Breast epithelium (tissue), 4 donors: ENCODE measurements at regions not wholly inside any gene's neighbourhood (a gene's known extent, or its start where the extent isn't known, plus 50 kb on each side); places are given as distances from the start of the nearest gene placed in this dataset.

Source experiments
- DNase-seq, 2 donors: peaks; one replicate each; pipeline ENCODE4 v3.0.0-alpha.2; 2019; ENCODE audit warnings: low spot score in 2 of 2
- H3K27ac ChIP-seq, 2 donors: fragments of 200-600 bp; sonication (generic) in 1 of 2; one replicate each; pipeline ENCODE4 v1.5.1; 2016 to 2019; ENCODE audit warnings: mild to moderate bottlenecking in 1 of 2
- H3K27me3 ChIP-seq, 2 donors: fragments of 200-600 bp; sonication (generic) in 1 of 2; one replicate each; pipeline versions ENCODE4 v1.5.1 to v1.6.0; 2017 to 2019; ENCODE audit warnings: control low read depth in 1 of 2, mild to moderate bottlenecking in 1 of 2
- H3K36me3 ChIP-seq: fragments of 200-600 bp; one replicate; pipeline ENCODE4 v1.5.1; 2019
- H3K4me1 ChIP-seq, 2 donors: fragments of 200-600 bp; sonication (generic); one replicate each; pipeline ENCODE4 v1.5.1; 2016 to 2019; ENCODE audit warnings: control low read depth in 1 of 2
- H3K4me3 ChIP-seq, 3 donors: fragments of 200-600 bp; sonication (generic); 1 replicate in 2 of 3; 2 replicates in 1 of 3; pipeline ENCODE4 v1.5.1; 2016 to 2019; ENCODE audit warnings: mild to moderate bottlenecking in 3 of 3, moderate library complexity in 2 of 3
- H3K9me3 ChIP-seq, 2 donors: fragments of 200-600 bp; sonication (generic) in 1 of 2; one replicate each; pipeline ENCODE4 v1.5.1; 2016 to 2019; ENCODE audit warnings: control low read depth in 1 of 2
- POLR2A ChIP-seq: fragments of 450-650 bp; IDR thresholded peaks from one replicate; pipeline ENCODE4 v1.6.1; 2016; ENCODE audit warnings: antibody characterized with exemption, mild to moderate bottlenecking, moderate library complexity
- POLR2AphosphoS5 ChIP-seq, 3 donors: sonication (generic); formaldehyde crosslinking; IDR thresholded peaks; one replicate each; pipeline ENCODE4 v1.6.1; 2017; ENCODE audit warnings: antibody characterized with exemption in 3 of 3
- intact Hi-C: fragments of 100-400 bp; cut with DNase I; formaldehyde crosslinking; loops from one replicate; pipeline ENCODE4 v1.15.1; 2023; ENCODE audit warnings: low total_unique reads
- TF ChIP-seq, protein P1 (sequence below), 3 donors: fragments of 450-650 bp; IDR thresholded peaks; one replicate each; pipeline ENCODE4 v1.5.1; 2016 to 2017; ENCODE audit warnings: antibody characterized with exemption in 3 of 3, mild to moderate bottlenecking in 3 of 3, moderate library complexity in 3 of 3

DNA sequence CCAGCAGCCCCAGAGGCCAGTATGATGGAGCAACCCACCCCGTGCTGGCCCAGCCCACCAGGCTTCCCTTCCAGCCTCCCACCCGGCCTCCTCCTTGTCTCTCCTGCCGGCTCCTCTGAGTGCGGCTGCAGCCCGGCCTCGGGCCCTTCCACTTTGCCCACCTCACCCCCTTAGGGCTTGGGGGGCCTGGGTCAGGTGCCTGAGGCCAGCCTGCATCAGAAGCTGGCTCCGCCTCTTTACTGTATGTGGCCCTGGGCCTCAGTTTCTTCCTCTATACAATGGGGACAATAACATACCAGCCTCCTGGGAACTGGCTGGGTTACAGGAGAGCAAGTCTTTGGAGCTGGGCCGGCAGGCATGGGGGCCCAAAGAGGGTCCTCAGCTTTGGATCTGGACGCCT is 221.1 kb upstream of the CIBAR2 start:
- Histone ChIP-seq H3K4me3 (no peak overlapping the region), H3K27me3 (no peaks in the 10 kb centered on the region), H3K4me1 (peaks cover 8 to 10% of the 10 kb centered on the region in 2 donors), H3K9me3 (no peaks in the 10 kb centered on the region), H3K27ac (no peak overlapping the region), H3K36me3 (no peaks in the 10 kb centered on the region)
- TF ChIP-seq POLR2A, result no peak
- TF ChIP-seq, protein P1, sequence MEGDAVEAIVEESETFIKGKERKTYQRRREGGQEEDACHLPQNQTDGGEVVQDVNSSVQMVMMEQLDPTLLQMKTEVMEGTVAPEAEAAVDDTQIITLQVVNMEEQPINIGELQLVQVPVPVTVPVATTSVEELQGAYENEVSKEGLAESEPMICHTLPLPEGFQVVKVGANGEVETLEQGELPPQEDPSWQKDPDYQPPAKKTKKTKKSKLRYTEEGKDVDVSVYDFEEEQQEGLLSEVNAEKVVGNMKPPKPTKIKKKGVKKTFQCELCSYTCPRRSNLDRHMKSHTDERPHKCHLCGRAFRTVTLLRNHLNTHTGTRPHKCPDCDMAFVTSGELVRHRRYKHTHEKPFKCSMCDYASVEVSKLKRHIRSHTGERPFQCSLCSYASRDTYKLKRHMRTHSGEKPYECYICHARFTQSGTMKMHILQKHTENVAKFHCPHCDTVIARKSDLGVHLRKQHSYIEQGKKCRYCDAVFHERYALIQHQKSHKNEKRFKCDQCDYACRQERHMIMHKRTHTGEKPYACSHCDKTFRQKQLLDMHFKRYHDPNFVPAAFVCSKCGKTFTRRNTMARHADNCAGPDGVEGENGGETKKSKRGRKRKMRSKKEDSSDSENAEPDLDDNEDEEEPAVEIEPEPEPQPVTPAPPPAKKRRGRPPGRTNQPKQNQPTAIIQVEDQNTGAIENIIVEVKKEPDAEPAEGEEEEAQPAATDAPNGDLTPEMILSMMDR (IDR thresholded peaks at IDR 0.05), result no peak
- no peak for TF ChIP-seq POLR2AphosphoS5 (IDR thresholded peaks at IDR 0.05)
- no peak for DNase-seq
- intact Hi-C loops, result no loop called here

DNA sequence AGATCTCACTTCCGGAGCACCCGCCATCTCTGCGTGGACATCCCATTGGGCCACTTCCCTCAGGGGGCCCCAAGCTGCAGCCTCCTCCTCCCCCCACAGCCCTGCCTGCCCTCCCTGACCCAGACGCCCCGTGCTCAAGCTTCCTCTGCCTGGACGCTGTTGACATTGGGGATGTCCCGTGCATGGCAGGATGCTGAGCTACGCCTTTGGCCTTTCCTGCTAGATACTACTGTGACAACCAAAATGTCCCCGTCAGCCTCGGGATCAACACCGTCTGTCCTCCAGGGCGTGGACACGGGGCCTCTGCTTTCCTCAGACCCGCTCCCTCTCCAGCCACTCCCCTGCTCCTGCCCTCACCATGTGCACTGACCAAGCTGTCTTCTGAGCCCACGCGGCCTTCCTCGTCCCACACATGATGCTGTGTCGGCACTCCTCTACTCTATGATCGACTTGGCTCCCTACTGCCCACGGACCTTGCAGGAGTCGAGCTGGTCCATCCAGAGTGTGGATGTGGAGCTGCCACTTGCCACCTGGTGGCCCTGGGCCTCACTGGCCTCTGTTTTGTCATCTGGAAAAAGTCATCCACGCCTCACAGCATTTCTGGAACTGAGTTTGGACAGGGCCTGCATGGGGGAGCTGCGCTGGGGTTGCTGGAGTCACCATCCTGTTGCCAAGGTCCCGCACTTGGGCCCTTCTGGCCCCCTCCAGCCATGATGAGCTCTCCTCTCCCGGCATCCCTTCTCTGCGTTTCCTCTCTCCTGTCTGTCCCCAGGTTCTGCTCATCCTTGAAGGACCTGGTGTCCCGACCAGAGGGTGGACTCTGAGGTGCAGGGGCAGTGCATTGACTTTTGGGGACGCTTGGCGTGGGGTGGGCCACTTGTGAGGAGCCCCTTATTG is 221.7 kb upstream of the CIBAR2 start:
- H3K27me3 ChIP-seq, result no peaks in the 10 kb centered on the region
- no peak overlapping the region for H3K4me3 ChIP-seq
- TF ChIP-seq POLR2AphosphoS5 (IDR thresholded peaks at IDR 0.05) (no peak), POLR2A (no peak)
- TF ChIP-seq, protein P1 (IDR thresholded peaks at IDR 0.05), result no peak
- H3K36me3 ChIP-seq, result no peaks in the 10 kb centered on the region
- H3K4me1 ChIP-seq, result peaks cover 4 to 10% of the 10 kb centered on the region in 2 donors
- H3K27ac ChIP-seq, result no peak overlapping the region
- no peak for DNase-seq
- H3K9me3 ChIP-seq, result no peaks in the 10 kb centered on the region
- intact Hi-C loops, result no loop called here

DNA sequence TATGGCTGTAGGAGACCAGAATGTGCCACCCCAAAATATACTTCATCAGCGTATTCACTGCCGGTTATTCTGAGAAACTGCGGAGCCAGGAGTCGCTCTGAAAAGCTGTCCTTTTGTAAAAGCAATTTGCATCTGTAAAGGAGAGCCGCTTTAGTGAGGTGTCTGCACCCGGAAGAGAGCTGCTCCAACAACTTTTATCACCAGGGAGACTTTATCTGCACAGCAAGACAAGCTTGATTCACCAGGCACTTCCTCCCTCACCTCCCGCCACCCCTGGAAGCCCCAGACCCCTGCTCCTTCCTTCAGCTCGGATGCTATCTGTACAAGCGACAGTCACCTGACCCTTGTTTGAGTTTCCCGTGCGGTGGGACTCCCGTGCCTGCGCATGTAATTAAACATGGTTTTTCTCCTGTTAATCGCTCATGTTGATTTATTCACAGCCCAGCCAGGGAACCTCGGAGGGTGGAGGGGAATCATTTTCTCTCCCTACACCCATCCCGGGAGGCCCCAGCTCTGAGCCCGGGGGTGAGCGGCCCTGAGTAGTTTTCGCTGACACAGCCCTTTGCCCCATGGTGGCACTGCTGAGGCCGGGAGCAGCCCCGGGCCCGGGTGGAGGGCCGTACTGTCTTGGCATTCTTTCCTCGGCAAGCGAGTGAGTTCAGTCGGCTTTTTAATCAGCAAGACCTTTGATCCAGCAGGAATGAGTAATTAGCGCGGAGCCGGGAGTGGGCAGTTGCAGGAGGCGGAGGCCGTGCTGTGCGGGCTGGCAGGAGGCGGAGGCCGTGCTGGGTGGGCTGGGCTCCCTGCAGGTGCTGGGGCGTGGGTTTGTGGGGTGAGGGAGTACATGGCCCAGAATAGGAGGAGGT is 222.7 kb upstream of the CIBAR2 start:
- Histone ChIP-seq H3K4me3 (no peak overlapping the region), H3K36me3 (no peaks in the 10 kb centered on the region), H3K9me3 (no peaks in the 10 kb centered on the region), H3K4me1 (peaks cover 0 to 8% of the 10 kb centered on the region in 2 donors), H3K27ac (no peak overlapping the region), H3K27me3 (no peaks in the 10 kb centered on the region)
- intact Hi-C loops, result no loop called here
- TF ChIP-seq POLR2A, result no peak
- no peak for TF ChIP-seq POLR2AphosphoS5 (IDR thresholded peaks at IDR 0.05)
- TF ChIP-seq, protein P1 (IDR thresholded peaks at IDR 0.05), result no peak
- DNase-seq, result no peak

DNA sequence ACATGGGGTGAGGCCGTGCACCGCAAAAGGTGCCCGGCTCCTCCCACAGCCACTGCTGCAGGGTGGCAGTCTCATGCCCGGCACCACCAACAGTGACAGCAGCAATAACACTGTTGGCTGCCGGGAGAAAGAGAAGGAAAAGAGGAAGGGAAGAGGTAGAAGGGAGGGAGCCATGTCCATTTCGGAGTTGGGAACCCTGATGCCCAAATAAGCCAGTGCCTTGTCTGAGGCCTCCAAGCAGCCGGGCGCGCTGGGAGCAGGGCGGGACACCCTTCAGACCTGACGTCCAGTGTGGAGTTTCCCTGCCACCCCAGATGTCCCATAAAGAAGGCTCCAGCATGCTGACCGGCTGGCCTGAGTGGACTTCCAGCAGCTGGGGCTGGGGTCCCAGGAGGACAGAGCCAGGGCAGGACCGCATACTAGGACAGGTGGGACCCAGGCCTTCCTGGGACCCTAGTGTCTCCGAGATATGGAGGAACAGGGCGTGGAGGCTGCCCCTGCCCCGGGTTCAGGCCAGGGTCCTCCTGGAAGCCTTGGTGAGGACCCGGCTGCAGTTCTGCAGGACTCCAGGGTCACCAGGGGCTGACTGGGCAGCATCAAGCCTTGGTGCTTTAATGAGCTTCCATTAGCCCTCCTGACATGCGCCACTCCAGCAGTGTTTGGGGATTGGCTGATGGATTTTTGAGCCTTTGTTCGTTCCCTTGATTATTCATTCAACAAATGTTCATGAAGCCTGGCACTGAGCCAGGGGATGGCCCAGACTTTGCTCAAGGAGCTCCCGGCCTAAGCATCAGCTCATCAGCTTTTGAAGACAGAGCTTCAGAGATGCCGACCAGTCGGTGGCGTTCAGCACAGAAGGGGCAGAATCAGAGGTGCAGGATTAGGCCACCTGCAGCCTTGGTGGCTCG is 223.6 kb upstream of the CIBAR2 start:
- H3K36me3 ChIP-seq, result no peaks in the 10 kb centered on the region
- intact Hi-C loops, result no loop called here
- no peaks in the 10 kb centered on the region for H3K4me1 ChIP-seq
- H3K27me3 ChIP-seq, result no peaks in the 10 kb centered on the region
- TF ChIP-seq POLR2AphosphoS5 (IDR thresholded peaks at IDR 0.05) (no peak), POLR2A (no peak)
- TF ChIP-seq, protein P1 (IDR thresholded peaks at IDR 0.05), result no peak
- no peaks in the 10 kb centered on the region for H3K9me3 ChIP-seq
- H3K27ac ChIP-seq, result no peak overlapping the region
- no peak overlapping the region for H3K4me3 ChIP-seq
- DNase-seq, result no peak
